Astrocyte (in vitro differentiated cells and primary cell): ENCODE measurements at regions not wholly inside any gene's neighbourhood (a gene's known extent, or its start where the extent isn't known, plus 50 kb on each side); places are given as distances from the start of the nearest gene placed in this dataset.

Source experiments
- DNase-seq: peaks from one replicate; pipeline ENCODE4 v3.0.0-alpha.2; 2010; ENCODE audit warnings: low read depth
- FAIRE-seq: peaks from 2 replicates; lab custom pipeline; 2011; peaks lifted over from hg19 to GRCh38; lab: Jason Lieb, UNC
- H2AFZ ChIP-seq: 2 replicates; pipeline ENCODE4 v1.6.0; 2012; ENCODE audit warnings: low read depth, low read length, inconsistent platforms
- H3K27ac ChIP-seq: 2 replicates; pipeline ENCODE4 v1.5.1; 2011; ENCODE audit warnings: low read depth, low read length, inconsistent platforms
- H3K27me3 ChIP-seq: 2 replicates; pipeline ENCODE4 v1.6.0; 2011; ENCODE audit warnings: low read length, inconsistent platforms; ENCODE audit not compliant: insufficient read depth
- H3K36me3 ChIP-seq: 2 replicates; pipeline ENCODE4 v1.5.1; 2011; ENCODE audit warnings: low read length, inconsistent platforms; ENCODE audit not compliant: insufficient read depth
- H3K4me1 ChIP-seq: 2 replicates; pipeline ENCODE4 v1.5.1; 2011; ENCODE audit warnings: low read length, inconsistent platforms; ENCODE audit not compliant: insufficient read depth
- H3K4me2 ChIP-seq: 2 replicates; pipeline ENCODE4 v1.6.0; 2012; ENCODE audit warnings: low read length, inconsistent platforms
- H3K4me3 ChIP-seq: 2 replicates; pipeline ENCODE4 v1.5.1; 2011; ENCODE audit warnings: low read depth, mild to moderate bottlenecking, low read length, inconsistent platforms; ENCODE audit not compliant: insufficient read depth
- H3K79me2 ChIP-seq: 2 replicates; pipeline ENCODE4 v1.6.0; 2012; ENCODE audit warnings: mild to moderate bottlenecking, low read length, inconsistent platforms; ENCODE audit not compliant: insufficient read depth
- H3K9ac ChIP-seq: 2 replicates; pipeline ENCODE4 v1.6.0; 2012; ENCODE audit warnings: mild to moderate bottlenecking, low read length, inconsistent platforms
- H3K9me3 ChIP-seq: 2 replicates; pipeline ENCODE4 v1.5.1; 2012; ENCODE audit warnings: low read depth, mild to moderate bottlenecking, low read length, inconsistent platforms; ENCODE audit not compliant: insufficient read depth
- H4K20me1 ChIP-seq: 2 replicates; pipeline ENCODE4 v1.6.0; 2012; ENCODE audit warnings: low read length, inconsistent platforms; ENCODE audit not compliant: insufficient read depth
- H3K27ac Mint-ChIP-seq: one replicate; pipeline ENCODE4 v1.8.0; 2021; ENCODE audit warnings: mild to moderate bottlenecking, mixed read lengths; ENCODE audit not compliant: unreplicated experiment
- H3K27me3 Mint-ChIP-seq: one replicate; pipeline ENCODE4 v1.8.0; 2021; ENCODE audit warnings: low read depth, mixed read lengths; ENCODE audit not compliant: unreplicated experiment
- H3K36me3 Mint-ChIP-seq: one replicate; pipeline ENCODE4 v1.8.0; 2021; ENCODE audit warnings: low read depth, mixed read lengths; ENCODE audit not compliant: unreplicated experiment
- H3K4me1 Mint-ChIP-seq: one replicate; pipeline ENCODE4 v1.8.0; 2021; ENCODE audit warnings: low read depth, mixed read lengths; ENCODE audit not compliant: unreplicated experiment
- H3K4me3 Mint-ChIP-seq: one replicate; pipeline ENCODE4 v1.8.0; 2021; ENCODE audit warnings: mild to moderate bottlenecking, moderate library complexity, mixed read lengths; ENCODE audit not compliant: unreplicated experiment
- H3K9me3 Mint-ChIP-seq: one replicate; pipeline ENCODE4 v1.8.0; 2021; ENCODE audit warnings: mild to moderate bottlenecking, mixed read lengths; ENCODE audit not compliant: unreplicated experiment
- EZH2 ChIP-seq: IDR thresholded peaks from 2 replicates; pipeline ENCODE4 v1.6.1; 2012; ENCODE audit warnings: mild to moderate bottlenecking, low read length, inconsistent platforms; ENCODE audit not compliant: insufficient read depth
- TF ChIP-seq, protein P1 (sequence below): IDR thresholded peaks from 2 replicates; pipeline ENCODE4 v1.5.1; 2011; ENCODE audit warnings: low read depth, mild to moderate bottlenecking, inconsistent platforms, low read length, moderate library complexity; ENCODE audit not compliant: insufficient read depth

DNA sequence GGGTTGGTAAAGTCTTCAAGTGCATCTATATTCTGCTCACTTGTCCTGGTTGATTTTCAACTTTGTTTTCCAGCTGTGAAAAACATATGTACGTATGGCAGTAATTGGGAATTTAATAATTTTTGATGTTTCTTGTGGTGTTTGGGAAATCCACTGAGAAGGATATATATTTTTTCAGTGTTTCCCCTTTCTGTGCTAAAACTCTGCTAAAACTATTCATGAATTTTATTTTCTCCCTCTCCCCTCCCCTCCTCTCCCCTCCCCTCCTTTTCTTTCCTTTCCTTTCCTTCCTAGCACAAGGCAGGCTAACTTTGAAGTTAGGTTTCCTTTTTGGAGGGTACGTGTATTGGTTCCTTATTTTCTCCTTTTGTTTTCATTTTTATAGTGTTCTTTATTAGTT, 220.7 kb downstream of the PDCD6IP start:
- Histone ChIP-seq H3K36me3 (no peaks in the 10 kb centered on the region), H3K9me3 (no peaks in the 10 kb centered on the region), H3K4me3 (no peak overlapping the region), H4K20me1 (no peaks in the 10 kb centered on the region), H3K4me2 (no peak overlapping the region), H3K27me3 (no peaks in the 10 kb centered on the region), H3K4me1 (peaks cover 4% of the 10 kb centered on the region), H3K9ac (no peak overlapping the region), H3K79me2 (no peaks in the 10 kb centered on the region), H2AFZ (no peak overlapping the region), H3K27ac (no peak overlapping the region)
- DNase-seq (no peak), FAIRE-seq (no peak)
- Mint-ChIP-seq H3K27me3 (peaks cover under 1% of the 10 kb centered on the region), H3K4me1 (no peaks in the 10 kb centered on the region), H3K27ac (no peak overlapping the region), H3K9me3 (no peaks in the 10 kb centered on the region), H3K4me3 (no peak overlapping the region), H3K36me3 (no peaks in the 10 kb centered on the region)
- no peak for TF ChIP-seq EZH2
- TF ChIP-seq, protein P1, sequence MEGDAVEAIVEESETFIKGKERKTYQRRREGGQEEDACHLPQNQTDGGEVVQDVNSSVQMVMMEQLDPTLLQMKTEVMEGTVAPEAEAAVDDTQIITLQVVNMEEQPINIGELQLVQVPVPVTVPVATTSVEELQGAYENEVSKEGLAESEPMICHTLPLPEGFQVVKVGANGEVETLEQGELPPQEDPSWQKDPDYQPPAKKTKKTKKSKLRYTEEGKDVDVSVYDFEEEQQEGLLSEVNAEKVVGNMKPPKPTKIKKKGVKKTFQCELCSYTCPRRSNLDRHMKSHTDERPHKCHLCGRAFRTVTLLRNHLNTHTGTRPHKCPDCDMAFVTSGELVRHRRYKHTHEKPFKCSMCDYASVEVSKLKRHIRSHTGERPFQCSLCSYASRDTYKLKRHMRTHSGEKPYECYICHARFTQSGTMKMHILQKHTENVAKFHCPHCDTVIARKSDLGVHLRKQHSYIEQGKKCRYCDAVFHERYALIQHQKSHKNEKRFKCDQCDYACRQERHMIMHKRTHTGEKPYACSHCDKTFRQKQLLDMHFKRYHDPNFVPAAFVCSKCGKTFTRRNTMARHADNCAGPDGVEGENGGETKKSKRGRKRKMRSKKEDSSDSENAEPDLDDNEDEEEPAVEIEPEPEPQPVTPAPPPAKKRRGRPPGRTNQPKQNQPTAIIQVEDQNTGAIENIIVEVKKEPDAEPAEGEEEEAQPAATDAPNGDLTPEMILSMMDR, result no peak

DNA sequence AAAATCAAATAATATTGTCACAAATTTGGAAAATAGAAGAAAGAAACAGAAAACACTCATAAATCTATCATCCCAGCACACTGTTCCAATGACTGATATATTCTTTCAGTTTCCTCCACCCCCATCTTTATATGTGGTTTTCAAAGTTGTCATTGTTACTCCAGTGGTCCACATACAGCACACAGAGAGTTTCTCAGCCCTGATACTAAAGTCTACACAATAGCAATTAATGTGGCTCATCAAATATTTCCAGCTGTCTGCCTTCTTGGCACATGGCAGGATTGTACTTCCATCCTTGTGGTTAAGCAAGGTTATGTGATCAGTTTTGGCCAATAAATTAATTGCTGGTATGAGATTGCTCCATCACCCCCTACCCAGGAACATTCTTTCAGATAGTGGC, 221.7 kb downstream of the PDCD6IP start:
- Histone ChIP-seq H3K79me2 (no peaks in the 10 kb centered on the region), H3K36me3 (no peaks in the 10 kb centered on the region), H3K27ac (no peak overlapping the region), H4K20me1 (no peaks in the 10 kb centered on the region), H2AFZ (no peak overlapping the region), H3K27me3 (no peaks in the 10 kb centered on the region), H3K9ac (no peak overlapping the region), H3K4me2 (no peak overlapping the region), H3K4me1 (peaks cover 4% of the 10 kb centered on the region), H3K4me3 (no peak overlapping the region), H3K9me3 (no peaks in the 10 kb centered on the region)
- Mint-ChIP-seq H3K4me1 (no peaks in the 10 kb centered on the region), H3K9me3 (peaks cover 4% of the 10 kb centered on the region), H3K4me3 (no peak overlapping the region), H3K27ac (no peak overlapping the region), H3K27me3 (peaks cover 2% of the 10 kb centered on the region), H3K36me3 (no peaks in the 10 kb centered on the region)
- peak; percentile 25 for DNase-seq
- TF ChIP-seq, protein P1, result no peak
- no peak for TF ChIP-seq EZH2
- FAIRE-seq, result no peak

DNA sequence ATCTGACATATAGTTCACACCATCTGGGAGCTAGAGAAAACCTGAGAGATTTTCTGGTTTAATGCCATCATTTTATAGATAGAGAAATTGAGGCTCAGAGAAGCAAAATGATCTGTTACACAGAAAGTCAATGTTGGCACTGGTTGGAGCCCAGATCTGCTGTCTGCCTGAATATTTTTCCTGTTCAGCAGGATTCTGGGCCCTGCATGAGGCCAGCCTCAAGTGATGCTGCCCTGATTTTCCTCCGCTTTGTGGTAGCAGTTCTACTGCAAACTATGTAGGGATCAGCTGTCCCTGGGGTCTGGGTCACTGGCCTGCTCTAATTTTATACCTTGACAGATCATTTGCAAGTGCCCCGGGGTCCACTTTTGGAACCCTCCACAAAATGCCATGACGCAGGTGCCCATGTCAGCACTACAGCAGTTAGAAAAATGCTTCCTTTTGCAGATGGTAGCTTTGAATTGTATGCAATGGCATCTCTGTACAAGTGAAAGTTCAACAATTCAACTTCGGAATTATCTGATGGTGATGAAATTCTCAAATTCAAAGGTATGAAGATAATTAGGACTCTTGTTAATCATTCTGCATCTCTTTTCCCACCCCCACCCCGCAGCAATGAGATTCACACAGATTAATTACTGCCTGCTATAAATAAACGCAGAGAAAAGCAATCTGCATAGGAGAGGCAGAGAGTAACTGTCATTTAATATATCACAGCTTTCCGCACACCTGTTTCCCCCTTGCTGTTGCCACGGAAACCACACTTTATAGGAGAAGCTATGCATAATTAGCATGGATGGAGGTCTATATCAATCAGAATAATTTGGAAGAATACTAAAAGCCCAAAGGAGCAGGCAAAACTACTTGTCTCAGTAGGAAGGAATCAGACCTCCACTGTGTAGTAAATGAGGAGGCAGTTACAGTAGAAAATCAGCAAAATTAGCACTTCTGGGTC, 222.6 kb downstream of the PDCD6IP start:
- no peak for TF ChIP-seq EZH2
- TF ChIP-seq, protein P1, result no peak
- H3K4me3 ChIP-seq, result no peak overlapping the region
- Mint-ChIP-seq H3K27me3 (peaks cover 2% of the 10 kb centered on the region), H3K4me1 (no peaks in the 10 kb centered on the region), H3K27ac (no peak overlapping the region), H3K9me3 (peaks cover 4% of the 10 kb centered on the region), H3K36me3 (no peaks in the 10 kb centered on the region), H3K4me3 (no peak overlapping the region)
- H3K27me3 ChIP-seq, result no peaks in the 10 kb centered on the region
- H2AFZ ChIP-seq, result no peak overlapping the region
- FAIRE-seq (no peak), DNase-seq (no peak)
- peaks cover 4% of the 10 kb centered on the region for H3K4me1 ChIP-seq
- H3K79me2 ChIP-seq, result no peaks in the 10 kb centered on the region
- no peak overlapping the region for H3K9ac ChIP-seq
- no peak overlapping the region for H3K27ac ChIP-seq
- no peak overlapping the region for H3K4me2 ChIP-seq
- H3K9me3 ChIP-seq, result no peaks in the 10 kb centered on the region
- no peaks in the 10 kb centered on the region for H3K36me3 ChIP-seq
- H4K20me1 ChIP-seq, result no peaks in the 10 kb centered on the region
